Esophagus squamous epithelium (tissue), 4 donors: ENCODE measurements at regions not wholly inside any gene's neighbourhood (a gene's known extent, or its start where the extent isn't known, plus 50 kb on each side); places are given as distances from the start of the nearest gene placed in this dataset.

Experiments
- POLR2A ChIP-seq, 4 donors: fragments of 450-650 bp; IDR thresholded peaks; one replicate each; pipeline ENCODE4 v1.6.1; 2017; ENCODE audit warnings: antibody characterized with exemption in 4 of 4, mild to moderate bottlenecking in 4 of 4, moderate library complexity in 3 of 4
- TF ChIP-seq, protein P1 (sequence below), 6 experiments: fragments of 450-650 bp in 4 of 6; fragments of 200-600 bp in 2 of 6; sonication (generic) in 2 of 6; IDR thresholded peaks; one replicate each; pipeline ENCODE4 v1.5.1; 2016 to 2019; ENCODE audit warnings: antibody characterized with exemption in 6 of 6, mild to moderate bottlenecking in 4 of 6, moderate library complexity in 4 of 6

DNA sequence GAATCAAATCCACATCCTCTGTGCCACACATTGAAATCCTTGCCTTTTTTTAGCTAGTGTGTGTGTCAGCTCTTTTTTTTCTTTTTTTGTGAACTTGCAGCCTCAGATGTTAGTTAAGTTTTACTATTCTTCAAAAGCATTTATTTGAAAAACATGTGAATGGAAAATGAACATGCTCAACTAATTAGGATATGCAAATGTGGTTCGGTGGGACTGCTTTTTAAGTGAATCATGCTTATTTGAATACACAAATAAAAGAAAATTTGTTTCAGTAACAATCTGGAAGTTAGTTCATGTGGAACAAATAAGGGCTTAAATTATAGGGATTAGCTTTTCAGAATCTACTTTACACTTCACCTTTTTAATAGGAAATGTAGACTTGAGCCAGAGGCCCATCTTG lies 751.5 kb upstream of the FAM241A start:
- TF ChIP-seq POLR2A (IDR thresholded peaks at IDR 0.05) = no peak
- TF ChIP-seq, protein P1, sequence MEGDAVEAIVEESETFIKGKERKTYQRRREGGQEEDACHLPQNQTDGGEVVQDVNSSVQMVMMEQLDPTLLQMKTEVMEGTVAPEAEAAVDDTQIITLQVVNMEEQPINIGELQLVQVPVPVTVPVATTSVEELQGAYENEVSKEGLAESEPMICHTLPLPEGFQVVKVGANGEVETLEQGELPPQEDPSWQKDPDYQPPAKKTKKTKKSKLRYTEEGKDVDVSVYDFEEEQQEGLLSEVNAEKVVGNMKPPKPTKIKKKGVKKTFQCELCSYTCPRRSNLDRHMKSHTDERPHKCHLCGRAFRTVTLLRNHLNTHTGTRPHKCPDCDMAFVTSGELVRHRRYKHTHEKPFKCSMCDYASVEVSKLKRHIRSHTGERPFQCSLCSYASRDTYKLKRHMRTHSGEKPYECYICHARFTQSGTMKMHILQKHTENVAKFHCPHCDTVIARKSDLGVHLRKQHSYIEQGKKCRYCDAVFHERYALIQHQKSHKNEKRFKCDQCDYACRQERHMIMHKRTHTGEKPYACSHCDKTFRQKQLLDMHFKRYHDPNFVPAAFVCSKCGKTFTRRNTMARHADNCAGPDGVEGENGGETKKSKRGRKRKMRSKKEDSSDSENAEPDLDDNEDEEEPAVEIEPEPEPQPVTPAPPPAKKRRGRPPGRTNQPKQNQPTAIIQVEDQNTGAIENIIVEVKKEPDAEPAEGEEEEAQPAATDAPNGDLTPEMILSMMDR (IDR thresholded peaks at IDR 0.05) = no peak
